Liver (tissue), 3 donors: ENCODE measurements at regions not wholly inside any gene's neighbourhood (a gene's known extent, or its start where the extent isn't known, plus 50 kb on each side); places are given as distances from the start of the nearest gene placed in this dataset.

Experiments
- EGR1 ChIP-seq, 2 donors: IDR thresholded peaks; 2 replicates each; pipeline ENCODE4 v1.6.1; 2016 to 2018; ENCODE audit warnings: antibody characterized with exemption in 2 of 2, low read depth in 2 of 2
- HNF4A ChIP-seq, 2 donors: conservative IDR thresholded peaks; 2 replicates each; pipeline ENCODE4 v1.6.1; 2016; ENCODE audit warnings: antibody characterized with exemption in 2 of 2, mild to moderate bottlenecking in 2 of 2
- SP1 ChIP-seq: IDR thresholded peaks from 2 replicates; pipeline ENCODE4 v1.6.1; 2018; ENCODE audit warnings: antibody characterized with exemption, mild to moderate bottlenecking
- TF ChIP-seq, protein P1 (sequence below): fragments of 150-350 bp; IDR thresholded peaks from 2 replicates; pipeline ENCODE4 v1.5.1; 2017; ENCODE audit warnings: improper control_type of control experiment, low read depth, low read length; ENCODE audit not compliant: missing input control
- donor health status: healthy.
- donor health status: healthy.

DNA sequence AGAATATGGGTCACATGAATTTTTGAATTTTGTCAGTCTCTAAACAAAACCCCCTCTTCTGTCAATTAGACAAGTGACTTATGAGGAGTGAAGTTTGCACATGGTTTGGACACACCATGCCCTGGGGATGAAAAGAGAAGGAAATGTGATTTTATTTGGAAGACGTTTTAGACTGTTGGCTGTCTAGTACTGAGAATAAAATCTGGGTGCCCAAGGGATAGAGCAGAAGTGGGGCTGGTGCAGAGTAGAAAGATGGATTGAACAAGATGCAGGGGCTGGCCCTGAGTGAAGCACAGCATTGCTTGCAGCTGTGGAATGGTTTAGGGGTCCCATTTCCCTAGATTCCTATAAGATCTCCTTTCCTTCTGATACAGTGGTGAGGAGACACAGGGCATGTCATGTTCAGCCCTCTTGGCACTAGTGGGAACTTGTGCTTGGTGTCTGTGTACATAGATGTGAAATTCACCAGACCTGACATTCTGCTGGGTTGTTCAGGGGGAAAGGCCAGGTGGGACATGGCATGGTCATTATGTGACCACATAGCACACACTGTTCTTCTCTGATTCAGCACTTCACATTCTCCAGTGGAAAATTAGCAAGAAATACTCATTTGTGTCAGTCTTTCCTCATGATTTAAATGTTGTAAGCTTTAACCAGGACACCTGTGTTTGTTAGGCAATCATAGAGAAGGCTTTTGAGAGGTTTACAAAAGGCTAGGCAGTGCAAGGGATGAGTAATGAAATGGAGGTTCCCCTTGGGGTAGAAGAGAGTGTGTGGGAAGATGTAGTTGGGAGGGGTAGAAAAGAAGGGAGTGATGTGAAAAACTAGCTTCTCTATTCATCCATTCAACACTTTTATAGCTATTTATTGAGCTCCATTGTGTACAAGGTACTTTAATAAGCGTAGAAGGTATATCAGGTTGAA, 202.3 kb upstream of the IGF1 start:
- TF ChIP-seq, protein P1, sequence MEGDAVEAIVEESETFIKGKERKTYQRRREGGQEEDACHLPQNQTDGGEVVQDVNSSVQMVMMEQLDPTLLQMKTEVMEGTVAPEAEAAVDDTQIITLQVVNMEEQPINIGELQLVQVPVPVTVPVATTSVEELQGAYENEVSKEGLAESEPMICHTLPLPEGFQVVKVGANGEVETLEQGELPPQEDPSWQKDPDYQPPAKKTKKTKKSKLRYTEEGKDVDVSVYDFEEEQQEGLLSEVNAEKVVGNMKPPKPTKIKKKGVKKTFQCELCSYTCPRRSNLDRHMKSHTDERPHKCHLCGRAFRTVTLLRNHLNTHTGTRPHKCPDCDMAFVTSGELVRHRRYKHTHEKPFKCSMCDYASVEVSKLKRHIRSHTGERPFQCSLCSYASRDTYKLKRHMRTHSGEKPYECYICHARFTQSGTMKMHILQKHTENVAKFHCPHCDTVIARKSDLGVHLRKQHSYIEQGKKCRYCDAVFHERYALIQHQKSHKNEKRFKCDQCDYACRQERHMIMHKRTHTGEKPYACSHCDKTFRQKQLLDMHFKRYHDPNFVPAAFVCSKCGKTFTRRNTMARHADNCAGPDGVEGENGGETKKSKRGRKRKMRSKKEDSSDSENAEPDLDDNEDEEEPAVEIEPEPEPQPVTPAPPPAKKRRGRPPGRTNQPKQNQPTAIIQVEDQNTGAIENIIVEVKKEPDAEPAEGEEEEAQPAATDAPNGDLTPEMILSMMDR: no peak
- TF ChIP-seq SP1 (no peak), HNF4A (conservative IDR thresholded peaks at IDR 0.05) (no peak), EGR1 (IDR thresholded peaks at IDR 0.05; ENCODE audit: low read depth in 2 of 2) (no peak)
